Transverse colon (tissue), 4 donors: ENCODE measurements at regions not wholly inside any gene's neighbourhood (a gene's known extent, or its start where the extent isn't known, plus 50 kb on each side); places are given as distances from the start of the nearest gene placed in this dataset.
"Not testable (repeated sequence)": the region's sequence is repeated elsewhere in the genome, so short reads cannot be mapped to it uniquely, and the experiment has no call there.

Source experiments
- DNase-seq: peaks from one replicate; pipeline ENCODE4 v3.0.0-alpha.2; 2019
- H3K27ac ChIP-seq, 4 donors: fragments of 200-600 bp; sonication (generic); 2 replicates each; pipeline ENCODE4 v1.5.1; 2016 to 2018; ENCODE audit warnings: inconsistent platforms in 4 of 4
- H3K27me3 ChIP-seq: fragments of 200-600 bp; sonication (generic); 2 replicates; pipeline ENCODE4 v1.5.1; 2017; ENCODE audit warnings: inconsistent platforms
- H3K36me3 ChIP-seq, 4 donors: fragments of 200-600 bp; sonication (generic); 2 replicates each; pipeline ENCODE4 v1.5.1; 2017 to 2019; ENCODE audit warnings: inconsistent platforms in 4 of 4
- H3K4me1 ChIP-seq, 4 donors: fragments of 200-600 bp; sonication (generic); 2 replicates each; pipeline ENCODE4 v1.5.1; 2017 to 2020; ENCODE audit warnings: inconsistent platforms in 4 of 4
- H3K4me3 ChIP-seq, 4 donors: fragments of 200-600 bp; sonication (generic); 1 replicate in 1 of 4; 2 replicates in 3 of 4; pipeline versions ENCODE4 v1.5.1 to v1.6.1; 2017 to 2019; ENCODE audit warnings: inconsistent platforms in 4 of 4
- H3K9me3 ChIP-seq, 2 donors: fragments of 200-600 bp; sonication (generic); 2 replicates each; pipeline ENCODE4 v1.5.1; 2017 to 2019; ENCODE audit warnings: inconsistent platforms in 2 of 2
- CTCF ChIP-seq, 5 experiments: fragments of 200-600 bp in 3 of 5; fragments of 450-650 bp in 2 of 5; sonication (generic) in 3 of 5; IDR thresholded peaks; 1 replicate in 2 of 5; 2 replicates in 3 of 5; pipeline ENCODE4 v1.5.1; 2016 to 2017; ENCODE audit warnings: antibody characterized with exemption in 5 of 5, inconsistent platforms in 3 of 5, mild to moderate bottlenecking in 2 of 5, moderate library complexity in 1 of 5
- EP300 ChIP-seq: sonication (generic); formaldehyde crosslinking; IDR thresholded peaks from one replicate; pipeline ENCODE4 v1.6.1; 2017; ENCODE audit warnings: antibody characterized with exemption, low read depth
- POLR2A ChIP-seq: fragments of 450-650 bp; IDR thresholded peaks from one replicate; pipeline ENCODE4 v1.6.1; 2016; ENCODE audit warnings: antibody characterized with exemption, mild to moderate bottlenecking, moderate library complexity
- POLR2AphosphoS5 ChIP-seq, 3 donors: sonication (generic); formaldehyde crosslinking; IDR thresholded peaks; one replicate each; pipeline ENCODE4 v1.6.1; 2016; ENCODE audit warnings: antibody characterized with exemption in 3 of 3
- WGBS, 2 donors: methylation state at CpG; one replicate each; pipeline ENCODE4 v1.1.5; 2018; ENCODE audit warnings: low coverage in 1 of 2; 5-methylcytosine and 5-hydroxymethylcytosine counted together
- in situ Hi-C, 4 donors: fragments of 200-750 bp; cut with MboI; loops; one replicate each; pipeline versions ENCODE4 v1.15.0 to v1.15.1; 2017; ENCODE audit warnings: low sequenced_read_pairs in 3 of 4, low pct_ligation_motif_present in 1 of 4, low pct_unique_long_range_greater_than_20kb in 1 of 4
- intact Hi-C: fragments of 100-400 bp; cut with DNase I; formaldehyde crosslinking; loops from one replicate; pipeline ENCODE4 v1.15.1; 2023; ENCODE audit warnings: low total_unique reads

- TF ChIP-seq POLR2AphosphoS5 (IDR thresholded peaks at IDR 0.05) (no peak), CTCF (IDR thresholded peaks at IDR 0.05) (no peak), POLR2A (no peak), EP300 (no peak)
- Histone ChIP-seq H3K27me3 (peaks cover 65% of the 10 kb centered on the region), H3K4me3 (no peak overlapping the region), H3K27ac (no peak overlapping the region), H3K36me3 (no peaks in the 10 kb centered on the region), H3K9me3 (no peaks in the 10 kb centered on the region), H3K4me1 (peaks cover 0 to 10% (median 5%) of the 10 kb centered on the region in 4 donors)
- DNase-seq, result no peak
- 62 to 68% methylated on average over 3 of the region's 3 CpGs for WGBS, 2 donors
- in situ Hi-C loops (no loop called here), intact Hi-C loops (no loop called here)
Observed at GRCh38 chr19:41518141-41518540, 57.8 kb upstream of the CEACAM21 start.

- Histone ChIP-seq H3K4me3 (peak overlapping the region in 3 of 4 donors; percentile 4 to 43 (median 31)), H3K27me3 (peaks cover 81% of the 10 kb centered on the region), H3K4me1 (peaks cover 0 to 10% (median 5%) of the 10 kb centered on the region in 4 donors), H3K27ac (peak overlapping the region; percentile 28 to 75 (median 62))
- H3K9me3 ChIP-seq, H3K36me3 ChIP-seq, DNase-seq, intact Hi-C loops, in situ Hi-C loops: not testable (repeated sequence)
- WGBS, 2 donors, result 46 to 53% methylated on average over 14 to 18 of the region's 18 CpGs
- peak; percentile 35 for TF ChIP-seq POLR2A
Observed at GRCh38 chr19:41521138-41521930, 54.6 kb upstream of the CEACAM21 start.

- Histone ChIP-seq H3K4me1 (peaks cover 0 to 10% (median 5%) of the 10 kb centered on the region in 4 donors), H3K9me3 (no peaks in the 10 kb centered on the region), H3K27me3 (peaks cover 81% of the 10 kb centered on the region), H3K27ac (peak overlapping the region; percentile 28 to 75 (median 62)), H3K4me3 (peak overlapping the region in 3 of 4 donors; percentile 4 to 43 (median 31)), H3K36me3 (no peaks in the 10 kb centered on the region)
- intact Hi-C loops, result no loop called here
- in situ Hi-C loops, result no loop called here
- no peak for DNase-seq
- 5 to 6% methylated on average over 11 to 40 of the region's 58 CpGs for WGBS, 2 donors
- TF ChIP-seq POLR2AphosphoS5 (IDR thresholded peaks at IDR 0.05) (no peak), CTCF (IDR thresholded peaks at IDR 0.05) (no peak), EP300 (no peak)
Observed at GRCh38 chr19:41521931-41522555, 53.9 kb upstream of the CEACAM21 start.

GRCh38 chr19:41525989-41526388 lies 50.0 kb upstream of the CEACAM21 start:
- peaks cover 0 to 10% (median 5%) of the 10 kb centered on the region in 4 donors for H3K4me1 ChIP-seq
- in situ Hi-C loops, result no loop called here
- no peak for TF ChIP-seq POLR2A
- no peak for TF ChIP-seq EP300
- TF ChIP-seq CTCF (IDR thresholded peaks at IDR 0.05), result no peak
- TF ChIP-seq POLR2AphosphoS5 (IDR thresholded peaks at IDR 0.05), result no peak
- H3K27ac ChIP-seq, result no peak overlapping the region
- H3K27me3 ChIP-seq, result peaks cover 58% of the 10 kb centered on the region
- H3K4me3 ChIP-seq, result no peak overlapping the region
- no peak for DNase-seq
- 11 to 17% methylated on average over 1 of the region's 1 CpG for WGBS, 2 donors
- intact Hi-C loops, result no loop called here
- no peaks in the 10 kb centered on the region for H3K36me3 ChIP-seq
- no peaks in the 10 kb centered on the region for H3K9me3 ChIP-seq
